HCT116 (cell line): ENCODE measurements at regions not wholly inside any gene's neighbourhood (a gene's known extent, or its start where the extent isn't known, plus 50 kb on each side); places are given as distances from the start of the nearest gene placed in this dataset.

Experiments
- ATAC-seq: fragments of 200-7000 bp; cut with Tn5 transposase; 2 replicates; pipeline ENCODE4 v1.9.1; 2020; ENCODE audit warnings: mild to moderate bottlenecking, moderate library complexity
- BruUV-seq: library from RNA; stranded (reverse); fragments of 400-500 nt; replicated peaks from 2 replicates; lab custom pipeline; 2021; lab: Mats Ljungman, UMichigan
- CTCF ChIA-PET: fragments of 300-600 bp; sonication (Branson Sonifier 250); formaldehyde crosslinking; loops from one replicate; lab custom pipeline; 2021; ENCODE audit warnings: antibody characterized with exemption; lab: Charles Lee
- POLR2A ChIA-PET: fragments of 300-600, 350-600 bp; sonication (Branson Sonifier 250); formaldehyde crosslinking; loops from one replicate; lab custom pipeline; 2021; ENCODE audit warnings: antibody characterized with exemption; lab: Charles Lee
- RAD21 ChIA-PET, 2 experiments: fragments of 300-600 bp; sonication (Branson Sonifier 250); formaldehyde crosslinking; loops; one replicate each; lab custom pipeline; 2023; ENCODE audit warnings: low total read pairs in 2 of 2; ENCODE audit not compliant: uncharacterized antibody in 2 of 2, unreplicated experiment in 2 of 2, low non-redundant PET in 1 of 2; lab: Charles Lee
- DNase-seq: peaks from one replicate; pipeline ENCODE4 v3.0.0-alpha.2; 2010; ENCODE audit warnings: low read depth, low spot score
- H2AFZ ChIP-seq: fragments of 200-600 bp; shearing (Covaris generic), sonication (generic); 2 replicates; pipeline ENCODE4 v1.6.1; 2017; ENCODE audit warnings: low read depth, mixed run types, mixed read lengths, antibody characterized with exemption, low read length; ENCODE audit not compliant: poor library complexity, severe bottlenecking
- H3K27ac ChIP-seq: 2 replicates; pipeline ENCODE4 v1.5.1; 2012; ENCODE audit warnings: low read depth, low read length
- H3K27me3 ChIP-seq: fragments of 200-600 bp; sonication (generic); 2 replicates; pipeline ENCODE4 v1.6.1; 2016; ENCODE audit warnings: mixed run types, low read length, mixed read lengths; ENCODE audit not compliant: insufficient read depth
- H3K36me3 ChIP-seq, 2 experiments: fragments of 200-500 bp in 1 of 2; fragments of 200-600 bp in 1 of 2; sonication (Bioruptor generic) in 1 of 2; sonication (generic) in 1 of 2; 2 replicates each; pipeline versions ENCODE4 v1.5.1 to v1.6.1; 2014 to 2016; ENCODE audit warnings: low read length in 2 of 2, inconsistent platforms in 1 of 2, mixed read lengths in 1 of 2, mixed run types in 1 of 2; ENCODE audit not compliant: insufficient read depth in 2 of 2, control insufficient read depth in 1 of 2
- H3K4me1 ChIP-seq, 2 experiments: fragments of 200-600 bp in 1 of 2; sonication (generic) in 1 of 2; 2 replicates each; pipeline versions ENCODE4 v1.5.1 to v1.6.1; 2012 to 2017; ENCODE audit warnings: low read length in 2 of 2, inconsistent platforms in 1 of 2, mild to moderate bottlenecking in 1 of 2, mixed read lengths in 1 of 2, mixed run types in 1 of 2, moderate library complexity in 1 of 2; ENCODE audit not compliant: insufficient read depth in 2 of 2, control insufficient read depth in 1 of 2
- H3K4me2 ChIP-seq: fragments of 200-600 bp; sonication (generic); 2 replicates; pipeline ENCODE4 v1.6.1; 2017; ENCODE audit warnings: mixed run types, low read length, mixed read lengths
- H3K4me3 ChIP-seq, 2 experiments: fragments of 200-600 bp in 1 of 2; sonication (generic) in 1 of 2; replicated peaks in 1 of 2; 2 replicates each; pipeline ENCODE4 v1.5.1; 2011 to 2016; ENCODE audit warnings: low read length in 2 of 2, control low read depth in 1 of 2, low read depth in 1 of 2, mild to moderate bottlenecking in 1 of 2, mixed read lengths in 1 of 2, mixed run types in 1 of 2
- H3K79me2 ChIP-seq: fragments of 200-600 bp; sonication (generic); 2 replicates; pipeline ENCODE4 v1.6.1; 2017; ENCODE audit warnings: mild to moderate bottlenecking, mixed run types, low read length, moderate library complexity, mixed read lengths; ENCODE audit not compliant: insufficient read depth
- H3K9ac ChIP-seq: fragments of 200-600 bp; sonication (generic); 2 replicates; pipeline ENCODE4 v1.6.1; 2016; ENCODE audit warnings: low read length, mixed read lengths
- H3K9me2 ChIP-seq: fragments of 200-600 bp; sonication (generic), shearing (Covaris generic); 2 replicates; pipeline ENCODE4 v1.6.1; 2017; ENCODE audit warnings: mixed run types, mild to moderate bottlenecking, moderate library complexity; ENCODE audit not compliant: insufficient read depth
- H3K9me3 ChIP-seq, 2 experiments: fragments of 200-500 bp in 1 of 2; fragments of 200-600 bp in 1 of 2; sonication (Bioruptor generic) in 1 of 2; sonication (generic) in 1 of 2; 2 replicates each; pipeline ENCODE4 v1.6.1; 2014 to 2017; ENCODE audit warnings: low read length in 2 of 2, mixed read lengths in 2 of 2, inconsistent platforms in 1 of 2, low read depth in 1 of 2, mild to moderate bottlenecking in 1 of 2, mixed run types in 1 of 2, moderate library complexity in 1 of 2; ENCODE audit not compliant: control insufficient read depth in 1 of 2, insufficient read depth in 1 of 2
- H4K20me1 ChIP-seq: fragments of 200-600 bp; sonication (generic), shearing (Covaris generic); 2 replicates; pipeline ENCODE4 v1.6.1; 2017; ENCODE audit warnings: mixed run types, mild to moderate bottlenecking, moderate library complexity; ENCODE audit not compliant: insufficient read depth
- CBX3 ChIP-seq: IDR thresholded peaks from 2 replicates; pipeline ENCODE4 v1.6.1; 2012; ENCODE audit warnings: low read depth
- CEBPB ChIP-seq: IDR thresholded peaks from 2 replicates; pipeline ENCODE4 v1.6.1; 2012; ENCODE audit warnings: low read depth
- EGR1 ChIP-seq: IDR thresholded peaks from 2 replicates; pipeline ENCODE4 v1.6.1; 2012; ENCODE audit warnings: low read depth
- ELF1 ChIP-seq: IDR thresholded peaks from 2 replicates; pipeline ENCODE4 v1.6.1; 2012; ENCODE audit warnings: low read depth, borderline replicate concordance
- EZH2phosphoT487 ChIP-seq: fragments of 200-600 bp; IDR thresholded peaks from 2 replicates; pipeline ENCODE4 v1.6.1; 2018; ENCODE audit warnings: antibody characterized with exemption, borderline replicate concordance
- FOSL1 ChIP-seq: IDR thresholded peaks from 2 replicates; pipeline ENCODE4 v1.6.1; 2012; ENCODE audit warnings: low read depth
- POLR2A ChIP-seq: IDR thresholded peaks from 2 replicates; pipeline ENCODE4 v1.7.0; 2011; ENCODE audit warnings: borderline replicate concordance; ENCODE audit not compliant: insufficient read depth, insufficient read length; ENCODE audit errors: extremely low read depth
- SP1 ChIP-seq: IDR thresholded peaks from 2 replicates; pipeline ENCODE4 v1.6.1; 2012; ENCODE audit warnings: low read depth
- SRF ChIP-seq: IDR thresholded peaks from 2 replicates; pipeline ENCODE4 v1.6.1; 2012; ENCODE audit warnings: low read depth
- TCF7L2 ChIP-seq: IDR thresholded peaks from 2 replicates; pipeline ENCODE4 v1.7.0; 2011; ENCODE audit warnings: borderline replicate concordance, inconsistent platforms; ENCODE audit not compliant: insufficient read depth, insufficient read length; ENCODE audit errors: extremely low read depth
- intact Hi-C: fragments of 100-400 bp; cut with micrococcal nuclease; formaldehyde crosslinking; loops from 2 replicates; pipeline ENCODE4 v1.10.0; 2022
- TF ChIP-seq, protein P1 (sequence below): IDR thresholded peaks from 2 replicates; pipeline ENCODE4 v1.6.1; 2012
- TF ChIP-seq, protein P2 (sequence below): IDR thresholded peaks from 2 replicates; pipeline ENCODE4 v1.6.1; 2011; ENCODE audit warnings: mild to moderate bottlenecking, low read length, moderate library complexity; ENCODE audit not compliant: insufficient replicate concordance; ENCODE audit errors: extremely low read depth
- TF ChIP-seq, protein P3 (sequence below), 3 experiments: fragments of 200-600 bp in 1 of 3; sonication (generic) in 1 of 3; IDR thresholded peaks in 2 of 3; conservative IDR thresholded peaks in 1 of 3; 2 replicates each; pipeline ENCODE4 v1.5.1; 2012 to 2017; ENCODE audit warnings: low read depth in 2 of 3, low read length in 2 of 3, antibody characterized with exemption in 1 of 3, borderline replicate concordance in 1 of 3, control low read depth in 1 of 3, mild to moderate bottlenecking in 1 of 3, mixed read lengths in 1 of 3, mixed run types in 1 of 3, moderate library complexity in 1 of 3; ENCODE audit not compliant: insufficient read depth in 1 of 3
- TF ChIP-seq, protein P4 (sequence below): IDR thresholded peaks from 2 replicates; pipeline ENCODE4 v1.6.1; 2012
- TF ChIP-seq, protein P5 (sequence below): IDR thresholded peaks from 2 replicates; pipeline ENCODE4 v1.6.1; 2012; ENCODE audit warnings: low read depth

DNA sequence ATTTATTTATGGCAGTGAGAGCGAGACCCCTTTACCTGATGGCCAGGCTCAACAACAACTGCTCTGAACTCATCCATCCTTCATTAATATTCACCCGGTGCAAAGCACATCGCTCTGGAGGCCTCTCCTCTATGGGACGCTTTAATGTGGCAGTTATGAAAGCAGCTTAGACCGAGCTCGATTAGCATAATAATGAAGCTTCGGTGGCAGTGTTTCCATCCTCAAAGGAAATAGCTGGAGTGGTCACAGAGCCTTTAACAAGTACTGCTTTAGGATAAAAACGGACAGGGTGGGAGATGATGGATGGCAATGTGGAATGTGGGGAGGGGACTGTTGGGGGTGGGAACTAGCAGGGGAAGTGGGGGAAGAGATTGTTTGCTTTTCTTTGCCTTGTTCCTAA is 243.9 kb downstream of the SLC4A3 start:
- no TSS peak for BruUV-seq
- Histone ChIP-seq H3K9me3 (no peaks in the 10 kb centered on the region), H3K4me2 (no peak overlapping the region), H4K20me1 (no peaks in the 10 kb centered on the region), H3K27me3 (no peaks in the 10 kb centered on the region), H3K4me1 (no peaks in the 10 kb centered on the region), H3K36me3 (peaks cover 4 to 20% of the 10 kb centered on the region in 2 experiments; a peak in 3 of 4 replicates), H3K27ac (no peak overlapping the region)
- intact Hi-C loops = no loop called here
- CTCF ChIA-PET = no interaction called here
- ATAC-seq = no peak
- DNase-seq = no peak
- POLR2A ChIA-PET = no interaction called here
- TF ChIP-seq ELF1 = no peak
- TF ChIP-seq CBX3 = no peak
- TF ChIP-seq FOSL1 = no peak
- TF ChIP-seq, protein P1, sequence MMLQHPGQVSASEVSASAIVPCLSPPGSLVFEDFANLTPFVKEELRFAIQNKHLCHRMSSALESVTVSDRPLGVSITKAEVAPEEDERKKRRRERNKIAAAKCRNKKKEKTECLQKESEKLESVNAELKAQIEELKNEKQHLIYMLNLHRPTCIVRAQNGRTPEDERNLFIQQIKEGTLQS = no peak
- no peak for TF ChIP-seq SRF
- TF ChIP-seq, protein P2, sequence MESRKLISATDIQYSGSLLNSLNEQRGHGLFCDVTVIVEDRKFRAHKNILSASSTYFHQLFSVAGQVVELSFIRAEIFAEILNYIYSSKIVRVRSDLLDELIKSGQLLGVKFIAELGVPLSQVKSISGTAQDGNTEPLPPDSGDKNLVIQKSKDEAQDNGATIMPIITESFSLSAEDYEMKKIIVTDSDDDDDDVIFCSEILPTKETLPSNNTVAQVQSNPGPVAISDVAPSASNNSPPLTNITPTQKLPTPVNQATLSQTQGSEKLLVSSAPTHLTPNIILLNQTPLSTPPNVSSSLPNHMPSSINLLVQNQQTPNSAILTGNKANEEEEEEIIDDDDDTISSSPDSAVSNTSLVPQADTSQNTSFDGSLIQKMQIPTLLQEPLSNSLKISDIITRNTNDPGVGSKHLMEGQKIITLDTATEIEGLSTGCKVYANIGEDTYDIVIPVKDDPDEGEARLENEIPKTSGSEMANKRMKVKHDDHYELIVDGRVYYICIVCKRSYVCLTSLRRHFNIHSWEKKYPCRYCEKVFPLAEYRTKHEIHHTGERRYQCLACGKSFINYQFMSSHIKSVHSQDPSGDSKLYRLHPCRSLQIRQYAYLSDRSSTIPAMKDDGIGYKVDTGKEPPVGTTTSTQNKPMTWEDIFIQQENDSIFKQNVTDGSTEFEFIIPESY = no peak
- TF ChIP-seq, protein P3, sequence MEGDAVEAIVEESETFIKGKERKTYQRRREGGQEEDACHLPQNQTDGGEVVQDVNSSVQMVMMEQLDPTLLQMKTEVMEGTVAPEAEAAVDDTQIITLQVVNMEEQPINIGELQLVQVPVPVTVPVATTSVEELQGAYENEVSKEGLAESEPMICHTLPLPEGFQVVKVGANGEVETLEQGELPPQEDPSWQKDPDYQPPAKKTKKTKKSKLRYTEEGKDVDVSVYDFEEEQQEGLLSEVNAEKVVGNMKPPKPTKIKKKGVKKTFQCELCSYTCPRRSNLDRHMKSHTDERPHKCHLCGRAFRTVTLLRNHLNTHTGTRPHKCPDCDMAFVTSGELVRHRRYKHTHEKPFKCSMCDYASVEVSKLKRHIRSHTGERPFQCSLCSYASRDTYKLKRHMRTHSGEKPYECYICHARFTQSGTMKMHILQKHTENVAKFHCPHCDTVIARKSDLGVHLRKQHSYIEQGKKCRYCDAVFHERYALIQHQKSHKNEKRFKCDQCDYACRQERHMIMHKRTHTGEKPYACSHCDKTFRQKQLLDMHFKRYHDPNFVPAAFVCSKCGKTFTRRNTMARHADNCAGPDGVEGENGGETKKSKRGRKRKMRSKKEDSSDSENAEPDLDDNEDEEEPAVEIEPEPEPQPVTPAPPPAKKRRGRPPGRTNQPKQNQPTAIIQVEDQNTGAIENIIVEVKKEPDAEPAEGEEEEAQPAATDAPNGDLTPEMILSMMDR (IDR thresholded peaks at IDR 0.05 in 2 of 3, conservative IDR thresholded peaks at IDR 0.05 in 1 of 3; ENCODE audit: borderline replicate concordance in 1 of 3, insufficient read depth in 1 of 3, low read depth in 2 of 3, low read length in 2 of 3) = no peak
- TF ChIP-seq, protein P4, sequence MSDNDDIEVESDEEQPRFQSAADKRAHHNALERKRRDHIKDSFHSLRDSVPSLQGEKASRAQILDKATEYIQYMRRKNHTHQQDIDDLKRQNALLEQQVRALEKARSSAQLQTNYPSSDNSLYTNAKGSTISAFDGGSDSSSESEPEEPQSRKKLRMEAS = no peak
- TF ChIP-seq, protein P5, sequence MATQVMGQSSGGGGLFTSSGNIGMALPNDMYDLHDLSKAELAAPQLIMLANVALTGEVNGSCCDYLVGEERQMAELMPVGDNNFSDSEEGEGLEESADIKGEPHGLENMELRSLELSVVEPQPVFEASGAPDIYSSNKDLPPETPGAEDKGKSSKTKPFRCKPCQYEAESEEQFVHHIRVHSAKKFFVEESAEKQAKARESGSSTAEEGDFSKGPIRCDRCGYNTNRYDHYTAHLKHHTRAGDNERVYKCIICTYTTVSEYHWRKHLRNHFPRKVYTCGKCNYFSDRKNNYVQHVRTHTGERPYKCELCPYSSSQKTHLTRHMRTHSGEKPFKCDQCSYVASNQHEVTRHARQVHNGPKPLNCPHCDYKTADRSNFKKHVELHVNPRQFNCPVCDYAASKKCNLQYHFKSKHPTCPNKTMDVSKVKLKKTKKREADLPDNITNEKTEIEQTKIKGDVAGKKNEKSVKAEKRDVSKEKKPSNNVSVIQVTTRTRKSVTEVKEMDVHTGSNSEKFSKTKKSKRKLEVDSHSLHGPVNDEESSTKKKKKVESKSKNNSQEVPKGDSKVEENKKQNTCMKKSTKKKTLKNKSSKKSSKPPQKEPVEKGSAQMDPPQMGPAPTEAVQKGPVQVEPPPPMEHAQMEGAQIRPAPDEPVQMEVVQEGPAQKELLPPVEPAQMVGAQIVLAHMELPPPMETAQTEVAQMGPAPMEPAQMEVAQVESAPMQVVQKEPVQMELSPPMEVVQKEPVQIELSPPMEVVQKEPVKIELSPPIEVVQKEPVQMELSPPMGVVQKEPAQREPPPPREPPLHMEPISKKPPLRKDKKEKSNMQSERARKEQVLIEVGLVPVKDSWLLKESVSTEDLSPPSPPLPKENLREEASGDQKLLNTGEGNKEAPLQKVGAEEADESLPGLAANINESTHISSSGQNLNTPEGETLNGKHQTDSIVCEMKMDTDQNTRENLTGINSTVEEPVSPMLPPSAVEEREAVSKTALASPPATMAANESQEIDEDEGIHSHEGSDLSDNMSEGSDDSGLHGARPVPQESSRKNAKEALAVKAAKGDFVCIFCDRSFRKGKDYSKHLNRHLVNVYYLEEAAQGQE = no peak
- no peak for TF ChIP-seq EGR1
- no peak for TF ChIP-seq CEBPB
- TF ChIP-seq POLR2A = no peak
- no peak for TF ChIP-seq TCF7L2
- no peak for TF ChIP-seq SP1
- no peak for TF ChIP-seq EZH2phosphoT487
- TF ChIP-seq, all 23 proteins: peak for 0
- Histone ChIP-seq H2AFZ (no peak overlapping the region), H3K9me2 (no peaks in the 10 kb centered on the region), H3K9ac (no peak overlapping the region), H3K4me3 (no peak overlapping the region), H3K79me2 (no peaks in the 10 kb centered on the region)
- RAD21 ChIA-PET = no interaction called here
